HG02642 (cell line): ENCODE measurements at regions not wholly inside any gene's neighbourhood (a gene's known extent, or its start where the extent isn't known, plus 50 kb on each side); places are given as distances from the start of the nearest gene placed in this dataset.

Experiments used
- ATAC-seq: cut with Tn5 transposase; IDR thresholded peaks from one replicate; pipeline ENCODE4 v1.9.1; 2021; ENCODE audit warnings: mild to moderate bottlenecking; ENCODE audit not compliant: unreplicated experiment, poor library complexity

- no peak for ATAC-seq
Observed at GRCh38 chr1:63269571-63269970, 52.8 kb upstream of the FOXD3 start.
